Stimulated activated CD8-positive, alpha-beta memory T cell treated with anti-CD3 and anti-CD28 coated beads, Interleukin-4, amount 100 ng/mL, for 24 hours (primary cell): ENCODE measurements at regions not wholly inside any gene's neighbourhood (a gene's known extent, or its start where the extent isn't known, plus 50 kb on each side); places are given as distances from the start of the nearest gene placed in this dataset.

Source experiments
- DNase-seq: peaks from one replicate; pipeline ENCODE4 v3.0.0-alpha.2; 2020; ENCODE audit warnings: low read depth

GRCh38 chr20:52921340-52921739, 50.8 kb upstream of the TSHZ2 start:
- DNase-seq, result no peak

GRCh38 chr20:52918311-52918710, 53.8 kb upstream of the TSHZ2 start:
- DNase-seq, result no peak

- no peak for DNase-seq
Observed at GRCh38 chr20:52915564-52915963, 56.6 kb upstream of the TSHZ2 start.

GRCh38 chr20:52914870-52915269, 57.3 kb upstream of the TSHZ2 start:
- no peak for DNase-seq

- no peak for DNase-seq
Observed at GRCh38 chr20:52913650-52914387, 58.3 kb upstream of the TSHZ2 start.

- no peak for DNase-seq
Observed at GRCh38 chr20:52905241-52905994, 66.7 kb upstream of the TSHZ2 start.

GRCh38 chr20:52904837-52905236, 67.3 kb upstream of the TSHZ2 start:
- DNase-seq, result no peak

GRCh38 chr20:52899041-52899608, 73.0 kb upstream of the TSHZ2 start:
- no peak for DNase-seq

GRCh38 chr20:52896348-52896747, 75.8 kb upstream of the TSHZ2 start:
- no peak for DNase-seq

- DNase-seq, result no peak
Observed at GRCh38 chr20:52895701-52896100, 76.5 kb upstream of the TSHZ2 start.

GRCh38 chr20:52895235-52895634, 76.9 kb upstream of the TSHZ2 start:
- DNase-seq, result no peak

- DNase-seq, result no peak
Observed at GRCh38 chr20:52893498-52893897, 78.7 kb upstream of the TSHZ2 start.

- DNase-seq, result no peak
Observed at GRCh38 chr20:52892023-52892422, 80.1 kb upstream of the TSHZ2 start.

- no peak for DNase-seq
Observed at GRCh38 chr20:52890130-52890529, 82.0 kb upstream of the TSHZ2 start.

- DNase-seq, result no peak
Observed at GRCh38 chr20:52889225-52889624, 82.9 kb upstream of the TSHZ2 start.

GRCh38 chr20:52888096-52888495, 84.1 kb upstream of the TSHZ2 start:
- DNase-seq, result no peak

- no peak for DNase-seq
Observed at GRCh38 chr20:52880997-52881396, 91.2 kb upstream of the TSHZ2 start.

GRCh38 chr20:52880259-52880658, 91.9 kb upstream of the TSHZ2 start:
- DNase-seq, result no peak

- DNase-seq, result no peak
Observed at GRCh38 chr20:52874241-52874640, 97.9 kb upstream of the TSHZ2 start.

GRCh38 chr20:52869698-52870501, 102.3 kb upstream of the TSHZ2 start:
- no peak for DNase-seq

GRCh38 chr20:52869276-52869675, 102.9 kb upstream of the TSHZ2 start:
- DNase-seq, result no peak

- no peak for DNase-seq
Observed at GRCh38 chr20:52867305-52867704, 104.9 kb upstream of the TSHZ2 start.
